Endothelial cell of umbilical vein (primary cell): ENCODE measurements at regions not wholly inside any gene's neighbourhood (a gene's known extent, or its start where the extent isn't known, plus 50 kb on each side); places are given as distances from the start of the nearest gene placed in this dataset.

ENCODE experiments used
- BruUV-seq: library from RNA; stranded (reverse); fragments of 400-500 nt; replicated peaks from 2 replicates; lab custom pipeline; 2021; lab: Mats Ljungman, UMichigan
- CTCF ChIA-PET: fragments of 300-600, 350-600 bp; sonication (Branson Sonifier 250); formaldehyde crosslinking; loops from one replicate; lab custom pipeline; 2021; ENCODE audit warnings: antibody characterized with exemption, inconsistent platforms; lab: Charles Lee
- POLR2A ChIA-PET: fragments of 300-600, 350-600 bp; sonication (Branson Sonifier 250); formaldehyde crosslinking; loops from one replicate; lab custom pipeline; 2021; ENCODE audit warnings: antibody characterized with exemption, inconsistent platforms; lab: Charles Lee
- DNase-seq: peaks from one replicate; pipeline ENCODE4 v3.0.0-alpha.2; 2011; ENCODE audit warnings: low read depth, low spot score
- FAIRE-seq: peaks from 2 replicates; lab custom pipeline; 2011; peaks lifted over from hg19 to GRCh38; lab: Jason Lieb, UNC
- H2AFZ ChIP-seq: 2 replicates; pipeline ENCODE4 v1.6.0; 2012; ENCODE audit warnings: low read depth, low read length, control low read depth, inconsistent platforms
- H3K27ac ChIP-seq: 2 replicates; pipeline ENCODE4 v1.5.1; 2011; ENCODE audit warnings: low read depth, mild to moderate bottlenecking, control low read depth, low read length, moderate library complexity; ENCODE audit not compliant: insufficient read depth
- H3K27me3 ChIP-seq, 2 experiments: 2 replicates each; pipeline versions ENCODE4 v1.6.0 to v1.6.1; 2011; ENCODE audit warnings: low read length in 2 of 2, mixed read lengths in 1 of 2; ENCODE audit not compliant: control insufficient read depth in 2 of 2, insufficient read depth in 2 of 2
- H3K36me3 ChIP-seq, 2 experiments: 2 replicates in 1 of 2; 3 replicates in 1 of 2; pipeline ENCODE4 v1.5.1; 2011; ENCODE audit warnings: low read length in 2 of 2, mild to moderate bottlenecking in 1 of 2, moderate library complexity in 1 of 2; ENCODE audit not compliant: control insufficient read depth in 2 of 2, insufficient read depth in 2 of 2; ENCODE audit errors: extremely low read depth in 1 of 2
- H3K4me1 ChIP-seq: 3 replicates; pipeline ENCODE4 v1.5.1; 2011; ENCODE audit warnings: mild to moderate bottlenecking, low read length; ENCODE audit not compliant: control insufficient read depth, insufficient read depth; ENCODE audit errors: extremely low read depth
- H3K4me2 ChIP-seq: 2 replicates; pipeline ENCODE4 v1.6.1; 2011; ENCODE audit warnings: low read length, control low read depth, mixed read lengths; ENCODE audit not compliant: insufficient read depth
- H3K4me3 ChIP-seq, 3 experiments: fragments of 200-600 bp in 1 of 3; sonication (generic), shearing (Covaris generic) in 1 of 3; replicated peaks in 1 of 3; 2 replicates each; pipeline ENCODE4 v1.5.1; 2011 to 2016; ENCODE audit warnings: control low read depth in 3 of 3, low read length in 3 of 3, mild to moderate bottlenecking in 2 of 3, inconsistent platforms in 1 of 3, low read depth in 1 of 3, moderate library complexity in 1 of 3; ENCODE audit not compliant: insufficient read depth in 1 of 3
- H3K79me2 ChIP-seq: 2 replicates; pipeline ENCODE4 v1.6.0; 2012; ENCODE audit warnings: low read length, inconsistent platforms; ENCODE audit not compliant: control insufficient read depth, insufficient read depth
- H3K9ac ChIP-seq: replicated peaks from 2 replicates; pipeline ENCODE3; 2011; ENCODE audit warnings: low read length, control low read depth; ENCODE audit not compliant: insufficient read depth; ENCODE audit errors: extremely low read depth
- H3K9me1 ChIP-seq: replicated peaks from 3 replicates; pipeline ENCODE4 v1.6.0; 2011; ENCODE audit warnings: mild to moderate bottlenecking, low read length; ENCODE audit not compliant: control insufficient read depth, insufficient read depth; ENCODE audit errors: extremely low read depth
- H3K9me3 ChIP-seq: replicated peaks from 2 replicates; pipeline ENCODE4 v1.5.1; 2012; ENCODE audit warnings: low read length, inconsistent platforms; ENCODE audit not compliant: control insufficient read depth, insufficient read depth
- H4K20me1 ChIP-seq: replicated peaks from 2 replicates; pipeline ENCODE3; 2011; ENCODE audit warnings: mild to moderate bottlenecking, low read length; ENCODE audit not compliant: control insufficient read depth, insufficient read depth; ENCODE audit errors: extremely low read depth
- CTCF ChIP-seq, 2 donors: IDR thresholded peaks; 1 replicate in 1 of 2; 2 replicates in 1 of 2; pipeline ENCODE4 v1.5.1; 2011; ENCODE audit warnings: low read length in 2 of 2, mild to moderate bottlenecking in 2 of 2, moderate library complexity in 2 of 2, control low read depth in 1 of 2, inconsistent platforms in 1 of 2, low read depth in 1 of 2; ENCODE audit not compliant: insufficient read depth in 1 of 2; ENCODE audit errors: extremely low read depth in 1 of 2
- EZH2 ChIP-seq: IDR thresholded peaks from 2 replicates; pipeline ENCODE4 v1.6.1; 2012; ENCODE audit warnings: borderline replicate concordance, low read depth, mild to moderate bottlenecking, moderate library complexity, low read length, inconsistent platforms; ENCODE audit not compliant: severe bottlenecking
- FOS ChIP-seq: IDR thresholded peaks from 2 replicates; pipeline ENCODE4 v1.6.1; 2011; ENCODE audit warnings: mild to moderate bottlenecking, low read length, moderate library complexity, borderline replicate concordance; ENCODE audit not compliant: insufficient read depth
- GATA2 ChIP-seq: IDR thresholded peaks from 2 replicates; pipeline ENCODE4 v1.7.0; 2011; ENCODE audit warnings: low read depth, mild to moderate bottlenecking, moderate library complexity, mixed read lengths, low read length; ENCODE audit not compliant: insufficient read length, insufficient read depth
- JUN ChIP-seq: IDR thresholded peaks from 2 replicates; pipeline ENCODE4 v1.6.1; 2011; ENCODE audit warnings: borderline replicate concordance, low read depth; ENCODE audit not compliant: insufficient read length, insufficient read depth
- MYC ChIP-seq: IDR thresholded peaks from one replicate; pipeline ENCODE4 v1.6.1; 2011; ENCODE audit warnings: mild to moderate bottlenecking, low read depth, low read length
- POLR2A ChIP-seq: IDR thresholded peaks from 2 replicates; pipeline ENCODE4 v1.6.1; 2012; ENCODE audit warnings: low read depth, mild to moderate bottlenecking, control low read depth, low read length
- POLR2AphosphoS5 ChIP-seq: IDR thresholded peaks from 2 replicates; pipeline ENCODE4 v1.6.1; 2012; ENCODE audit warnings: low read depth, mild to moderate bottlenecking, control low read depth, low read length, moderate library complexity; ENCODE audit not compliant: insufficient read depth
- dilution Hi-C: fragments of 300-500 bp; cut with MboI; formaldehyde crosslinking; loops from one replicate; pipeline ENCODE4 v1.15.0; 2019; ENCODE audit warnings: low sequenced_read_pairs; ENCODE audit not compliant: extremely low pct_ligation_motif_present
- intact Hi-C: fragments of 100-400 bp; cut with micrococcal nuclease; formaldehyde crosslinking; loops from one replicate; pipeline ENCODE4 v1.10.0; 2022
- TF ChIP-seq, protein P1 (sequence below): IDR thresholded peaks from 2 replicates; pipeline ENCODE4 v1.6.1; 2011; ENCODE audit not compliant: insufficient read depth, insufficient read length

- Histone ChIP-seq H4K20me1 (no peaks in the 10 kb centered on the region), H3K4me2 (no peak overlapping the region), H3K27ac (no peak overlapping the region), H3K79me2 (no peaks in the 10 kb centered on the region), H3K27me3 (no peaks in the 10 kb centered on the region), H3K36me3 (no peaks in the 10 kb centered on the region), H3K9me3 (no peaks in the 10 kb centered on the region), H3K4me3 (no peak overlapping the region), H3K9me1 (no peaks in the 10 kb centered on the region), H3K9ac (no peak overlapping the region), H3K4me1 (no peaks in the 10 kb centered on the region), H2AFZ (no peak overlapping the region)
- TF ChIP-seq FOS = no peak
- no peak for TF ChIP-seq GATA2
- no peak for TF ChIP-seq CTCF (IDR thresholded peaks at IDR 0.05; ENCODE audit: extremely low read depth in 1 of 2, insufficient read depth in 1 of 2, low read depth in 1 of 2, low read length in 2 of 2)
- no peak for TF ChIP-seq EZH2
- TF ChIP-seq, protein P1, sequence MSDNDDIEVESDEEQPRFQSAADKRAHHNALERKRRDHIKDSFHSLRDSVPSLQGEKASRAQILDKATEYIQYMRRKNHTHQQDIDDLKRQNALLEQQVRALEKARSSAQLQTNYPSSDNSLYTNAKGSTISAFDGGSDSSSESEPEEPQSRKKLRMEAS = no peak
- TF ChIP-seq POLR2A = no peak
- no peak for TF ChIP-seq POLR2AphosphoS5
- TF ChIP-seq JUN = no peak
- no peak for TF ChIP-seq MYC
- BruUV-seq = no TSS peak
- intact Hi-C loops (no loop called here), dilution Hi-C loops (no loop called here)
- FAIRE-seq (no peak), DNase-seq (no peak)
- ChIA-PET POLR2A (no interaction called here), CTCF (interaction anchor here (1.5 kb wide), 1 partner anchor 28 kb away, joined by 3 read pairs; no protein-coding TSS in a partner anchor)
These were observed 90.8 kb downstream of the CCDC71L start for GRCh38 chr7:106570146-106570545.
